ENCODE measurements at regions not wholly inside any gene's neighbourhood (a gene's known extent, or its start where the extent isn't known, plus 50 kb on each side); places are given as distances from the start of the nearest gene placed in this dataset.

DNA sequence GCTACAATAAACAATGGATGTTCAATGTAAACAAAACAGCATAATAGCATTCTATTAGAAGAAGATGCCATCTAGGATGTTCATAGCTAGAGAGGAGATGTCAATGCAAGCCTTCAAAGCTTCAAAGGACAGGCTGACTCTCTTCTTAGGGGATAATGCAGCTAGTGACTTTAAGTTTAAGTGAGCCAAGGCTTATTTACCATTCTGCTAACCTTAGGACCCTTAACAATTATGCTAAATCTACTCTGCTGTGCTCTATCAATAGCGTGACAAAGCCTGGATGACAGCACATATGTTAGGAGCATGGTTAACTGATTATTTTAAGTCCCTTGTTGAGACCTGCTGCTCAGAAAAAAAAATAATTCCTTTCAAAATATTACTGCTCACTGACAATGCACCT is 106.0 kb upstream of the SSTR1 start:
- FAIRE-seq (no peak), DNase-seq (ENCODE audit: insufficient read length, low spot score) (no peak)
- no peak for TF ChIP-seq POLR2A (IDR thresholded peaks at IDR 0.05; ENCODE audit: low read depth, low read length)

DNA sequence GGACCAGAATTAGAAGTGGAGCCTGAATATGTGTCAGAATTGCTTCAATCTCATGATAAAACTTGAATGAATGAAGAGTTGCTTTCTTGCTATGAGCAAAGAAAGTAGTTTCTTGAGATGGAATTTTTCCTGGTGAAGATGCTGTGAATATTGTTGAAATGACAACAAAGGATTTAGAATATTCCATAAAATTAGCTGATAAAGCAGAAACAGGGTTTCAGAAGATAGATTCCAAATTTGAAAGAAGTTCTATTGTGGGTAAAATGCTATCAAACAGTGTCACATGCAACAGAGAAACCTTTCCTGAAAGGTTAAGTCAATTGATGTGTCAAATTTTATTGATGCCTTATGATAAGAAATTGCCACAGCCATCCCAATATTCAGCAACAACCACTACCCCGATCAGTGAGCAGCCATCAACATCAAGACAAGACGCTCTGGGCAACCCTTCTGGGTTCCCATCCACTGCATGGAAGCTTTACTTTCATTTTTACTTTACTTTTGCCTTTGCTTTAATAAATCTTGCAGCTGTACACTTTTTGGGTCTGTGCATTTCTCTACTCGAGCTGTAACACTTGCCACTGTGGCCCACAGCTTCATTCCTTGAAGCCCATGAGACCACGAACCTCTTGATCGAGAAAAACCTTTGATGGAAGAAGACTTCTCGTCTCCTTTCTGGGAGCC is 104.0 kb upstream of the SSTR1 start:
- TF ChIP-seq POLR2A (IDR thresholded peaks at IDR 0.05; ENCODE audit: low read depth, low read length) = no peak
- FAIRE-seq = no peak

DNA sequence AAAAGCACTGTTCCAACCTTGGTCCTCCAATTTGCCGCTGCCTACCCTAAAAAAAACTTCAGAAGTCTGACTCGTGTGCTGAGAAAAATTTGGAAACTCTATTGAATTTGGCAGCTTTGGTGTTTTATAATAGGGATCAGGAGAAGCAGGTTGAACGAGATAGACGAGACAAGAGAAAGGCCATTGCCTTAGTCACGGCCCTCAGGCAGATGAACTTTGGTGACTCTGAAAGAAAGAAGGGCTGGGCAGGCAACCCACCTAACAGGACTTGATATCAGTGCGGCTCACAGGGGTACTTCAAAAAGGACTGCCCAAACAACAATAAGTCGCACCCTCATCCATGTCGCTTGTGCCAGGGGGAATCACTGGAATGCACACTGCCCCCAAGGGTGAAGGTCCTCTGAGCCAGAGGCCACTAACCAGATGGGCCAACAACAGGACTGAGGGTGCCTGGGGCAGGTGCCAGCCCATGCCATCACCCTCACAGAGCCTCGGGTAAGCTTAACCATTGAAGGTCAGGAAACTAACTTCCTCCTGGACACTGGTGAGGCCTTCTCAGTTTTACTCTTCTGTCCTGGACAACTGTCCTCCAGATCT is 102.5 kb upstream of the SSTR1 start:
- no peak for TF ChIP-seq POLR2A (IDR thresholded peaks at IDR 0.05; ENCODE audit: low read depth, low read length)
- DNase-seq (ENCODE audit: insufficient read length, low spot score) (no peak), FAIRE-seq (no peak)

More for the DNA sequence above, 104.0 kb upstream of the SSTR1 start:
- DNase-seq (ENCODE audit: insufficient read length, low spot score) = no peak

DNA sequence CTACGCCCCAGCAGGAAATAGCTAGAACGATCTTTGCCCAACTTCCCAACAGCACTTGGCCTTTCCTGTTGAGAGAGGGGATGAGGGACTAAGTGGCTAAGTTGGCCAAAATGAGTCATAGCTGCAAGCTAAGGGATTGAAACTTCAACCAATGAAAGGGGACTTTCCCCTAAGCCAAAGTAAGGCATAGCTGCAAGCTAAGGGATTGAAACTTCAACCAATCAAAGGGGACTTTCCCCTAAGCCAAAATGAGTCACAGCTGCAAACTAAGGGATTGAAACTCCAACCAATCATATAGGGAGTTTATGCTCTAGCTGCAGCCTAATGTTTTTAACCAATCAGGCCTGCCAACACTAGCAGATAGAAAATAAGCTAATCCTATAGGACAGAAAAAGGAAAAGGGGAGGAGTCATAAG is 100.5 kb upstream of the SSTR1 start:
- TF ChIP-seq POLR2A (IDR thresholded peaks at IDR 0.05; ENCODE audit: low read depth, low read length) = no peak
- FAIRE-seq (no peak), DNase-seq (ENCODE audit: insufficient read length, low spot score) (no peak)

DNA sequence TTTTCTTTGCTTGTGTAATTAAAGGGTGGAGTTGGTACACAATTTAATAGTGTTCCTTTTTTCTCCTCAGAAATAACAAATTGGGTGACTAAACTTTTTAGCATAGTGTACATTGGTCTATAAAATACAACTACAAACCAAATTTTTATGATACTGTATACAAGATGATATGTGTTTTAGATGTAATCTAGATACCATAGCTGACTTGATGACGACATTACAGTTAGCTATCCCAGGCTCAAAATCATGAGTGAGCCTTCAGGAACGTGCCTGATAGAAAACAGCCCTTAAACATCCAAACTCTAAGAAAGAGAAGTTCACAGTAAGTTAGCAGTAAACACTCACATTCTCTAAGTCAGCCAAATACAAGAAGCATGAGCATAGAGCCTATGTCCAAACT is 99.0 kb upstream of the SSTR1 start:
- no peak for FAIRE-seq
- DNase-seq (ENCODE audit: insufficient read length, low spot score) = no peak
- no peak for TF ChIP-seq POLR2A (IDR thresholded peaks at IDR 0.05; ENCODE audit: low read depth, low read length)

DNA sequence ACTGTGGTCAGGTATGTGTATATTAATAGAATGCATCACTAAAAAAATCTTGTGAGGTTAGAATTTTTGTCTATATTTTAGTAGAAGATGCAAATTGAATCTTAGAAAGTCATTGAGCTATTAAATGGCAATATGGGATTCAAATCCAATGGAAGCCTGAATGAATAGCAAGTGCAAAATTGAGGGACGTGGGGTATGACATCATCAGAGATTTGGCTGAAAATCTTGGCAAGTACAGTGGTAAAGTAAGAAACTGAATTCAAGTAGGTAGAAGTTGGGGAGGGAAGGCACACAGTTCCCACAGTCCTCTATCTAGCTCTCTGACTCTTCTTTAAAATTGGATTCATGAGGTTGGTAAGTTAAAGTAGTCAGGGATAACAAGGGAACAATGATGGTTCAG is 97.4 kb upstream of the SSTR1 start:
- TF ChIP-seq POLR2A (IDR thresholded peaks at IDR 0.05; ENCODE audit: low read depth, low read length) = no peak
- DNase-seq (ENCODE audit: insufficient read length, low spot score) = no peak
- FAIRE-seq = no peak

DNA sequence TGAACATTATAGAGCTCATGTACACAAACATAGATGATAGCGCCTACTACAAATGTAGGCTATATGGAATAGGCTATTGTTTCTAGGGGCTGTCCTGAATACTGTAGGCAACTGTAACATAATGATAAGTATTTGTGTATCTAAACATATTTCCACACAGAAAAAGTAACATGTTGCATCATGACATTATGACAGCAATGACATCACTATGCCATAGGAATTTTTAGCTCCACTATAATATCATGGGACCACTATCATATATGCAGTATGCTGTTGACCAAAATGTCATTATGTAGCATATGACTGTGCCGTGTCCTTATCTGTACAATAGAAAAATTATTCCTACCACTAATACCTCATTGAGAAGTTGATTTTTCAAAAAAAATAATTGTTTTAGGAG is 96.7 kb upstream of the SSTR1 start:
- FAIRE-seq (no peak), DNase-seq (ENCODE audit: insufficient read length, low spot score) (no peak)
- TF ChIP-seq POLR2A (IDR thresholded peaks at IDR 0.05; ENCODE audit: low read depth, low read length) = no peak

DNA sequence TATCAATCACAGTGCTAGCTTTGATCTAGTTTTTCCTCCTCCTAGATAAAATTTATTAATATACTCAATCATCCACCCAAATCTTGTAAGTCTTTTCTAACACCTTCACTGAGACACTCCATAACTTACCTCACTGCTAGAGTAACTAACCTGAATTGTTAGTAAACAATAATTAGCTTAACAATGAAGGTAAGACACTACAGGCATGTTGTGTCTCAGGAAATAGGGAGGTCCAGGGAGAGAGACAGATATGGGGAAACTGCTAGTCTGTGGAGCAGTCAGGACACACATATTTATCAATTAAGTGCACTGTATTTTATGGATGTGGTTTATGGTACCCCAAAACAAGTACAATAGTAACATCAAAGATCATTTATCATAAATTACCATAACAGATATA is 94.2 kb upstream of the SSTR1 start:
- no peak for FAIRE-seq
- DNase-seq (ENCODE audit: insufficient read length, low spot score) = no peak
- TF ChIP-seq POLR2A (IDR thresholded peaks at IDR 0.05; ENCODE audit: low read depth, low read length) = no peak

DNA sequence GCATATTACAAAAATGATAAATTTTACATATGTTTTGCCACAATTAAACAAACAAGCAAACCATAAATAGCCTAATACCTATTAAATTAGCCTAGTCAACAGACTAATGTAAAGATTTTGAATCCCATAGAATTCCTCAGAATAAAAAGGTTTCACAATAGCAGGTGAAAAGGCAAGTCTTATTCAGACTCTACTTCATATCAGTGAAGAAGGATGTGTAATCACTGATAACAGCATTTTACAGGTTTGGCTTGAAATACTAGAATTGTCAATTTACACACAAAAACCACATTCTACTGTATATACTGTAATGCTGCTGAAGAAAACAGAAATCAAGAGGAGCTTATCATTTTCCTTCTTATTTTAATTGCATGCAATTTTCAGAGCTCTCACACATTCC is 90.8 kb upstream of the SSTR1 start:
- FAIRE-seq (no peak), DNase-seq (ENCODE audit: insufficient read length, low spot score) (no peak)
- no peak for TF ChIP-seq POLR2A (IDR thresholded peaks at IDR 0.05; ENCODE audit: low read depth, low read length)

DNA sequence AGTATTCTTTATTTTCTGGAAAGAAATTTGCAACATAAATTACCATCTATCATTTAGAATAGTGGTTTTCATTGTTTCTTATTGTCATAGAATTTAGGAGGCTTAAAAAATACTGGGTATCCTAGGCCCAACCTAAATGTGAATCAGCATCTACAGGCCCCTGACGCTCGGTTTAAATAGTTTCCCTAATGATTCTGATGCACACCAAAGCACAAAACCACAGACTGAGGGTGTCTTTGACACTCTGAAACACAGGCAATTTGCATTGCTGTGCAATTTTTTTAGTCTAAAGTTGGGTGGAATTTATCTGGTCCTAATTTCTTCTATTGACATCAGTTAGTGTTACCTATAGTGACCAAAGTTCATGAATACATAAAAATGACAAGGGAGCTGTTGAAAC is 87.6 kb upstream of the SSTR1 start:
- no peak for TF ChIP-seq POLR2A (IDR thresholded peaks at IDR 0.05; ENCODE audit: low read depth, low read length)
- no peak for FAIRE-seq
- DNase-seq (ENCODE audit: insufficient read length, low spot score) = no peak

DNA sequence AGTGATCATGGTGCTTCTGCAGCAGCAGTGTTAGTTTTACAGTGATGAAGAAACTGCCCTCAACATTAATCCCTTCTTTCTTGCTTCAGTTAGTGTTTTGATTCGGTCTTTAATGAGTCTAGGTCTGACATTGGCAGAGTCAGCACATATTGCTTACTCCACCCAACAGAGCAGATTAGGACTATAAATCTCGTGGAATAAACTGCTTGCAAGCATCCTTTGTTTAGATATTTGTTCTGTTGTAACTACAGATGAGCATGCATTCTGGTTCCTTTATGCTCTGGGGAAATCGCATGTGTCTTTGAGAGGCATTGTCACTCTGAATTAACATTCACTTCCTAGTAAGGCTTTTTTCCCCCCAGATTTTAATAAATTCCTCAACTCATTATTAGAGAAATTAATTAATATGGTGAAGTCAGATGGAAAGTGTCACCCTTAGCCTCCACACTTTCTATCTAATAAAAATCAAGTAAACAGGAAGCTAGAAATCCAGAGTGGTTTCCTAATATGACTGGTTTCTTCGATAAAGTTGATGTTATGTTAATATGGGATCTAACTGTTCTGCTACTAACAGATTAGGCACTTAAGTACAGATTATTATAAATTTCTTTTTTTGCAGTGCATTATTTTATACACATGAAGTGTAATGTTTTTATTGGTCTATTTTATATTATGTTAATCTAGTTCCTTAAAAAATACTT is 86.2 kb upstream of the SSTR1 start:
- DNase-seq (ENCODE audit: insufficient read length, low spot score) (no peak), FAIRE-seq (no peak)
- no peak for TF ChIP-seq POLR2A (IDR thresholded peaks at IDR 0.05; ENCODE audit: low read depth, low read length)

DNA sequence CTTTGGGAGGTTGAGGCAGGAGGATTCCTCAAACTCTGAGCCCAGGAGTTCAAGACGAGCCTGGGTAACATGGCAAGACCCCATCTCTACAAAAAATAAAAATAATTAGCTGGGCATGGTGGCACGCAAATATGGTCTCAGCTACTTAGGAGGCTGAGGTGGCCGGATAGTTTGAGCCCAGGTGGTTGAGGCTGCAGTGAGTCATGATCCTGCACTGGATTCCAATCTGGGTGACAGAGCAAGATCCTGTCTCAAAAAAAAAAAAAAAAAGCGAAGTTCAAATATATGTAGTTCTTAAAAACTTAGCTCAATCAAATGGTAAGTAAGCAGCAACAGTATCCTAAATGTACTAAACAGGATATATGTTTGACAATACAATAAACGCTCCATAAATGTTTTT is 85.5 kb upstream of the SSTR1 start:
- TF ChIP-seq POLR2A (IDR thresholded peaks at IDR 0.05; ENCODE audit: low read depth, low read length) = no peak
- FAIRE-seq (no peak), DNase-seq (ENCODE audit: insufficient read length, low spot score) (no peak)

DNA sequence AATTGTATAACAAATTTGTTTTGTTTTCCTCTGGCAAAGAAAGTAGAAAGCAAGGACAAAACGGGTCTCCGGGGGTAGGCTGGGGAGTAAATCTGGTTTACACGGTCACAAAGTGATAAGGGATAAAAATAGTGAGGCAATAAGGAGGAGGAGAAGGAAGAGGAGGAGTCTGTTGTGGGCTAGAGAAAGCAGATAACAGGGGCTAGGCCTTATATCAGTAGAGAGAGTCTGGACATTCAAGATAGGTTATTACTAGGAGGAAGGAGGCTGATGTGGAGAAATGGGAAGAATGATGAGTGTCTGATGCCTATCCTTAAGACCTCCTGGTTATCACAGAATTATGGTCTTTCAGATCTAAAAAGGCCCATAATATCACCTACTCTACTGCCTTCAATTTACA is 83.2 kb upstream of the SSTR1 start:
- no peak for DNase-seq (ENCODE audit: insufficient read length, low spot score)
- no peak for TF ChIP-seq POLR2A (IDR thresholded peaks at IDR 0.05; ENCODE audit: low read depth, low read length)
- no peak for FAIRE-seq

DNA sequence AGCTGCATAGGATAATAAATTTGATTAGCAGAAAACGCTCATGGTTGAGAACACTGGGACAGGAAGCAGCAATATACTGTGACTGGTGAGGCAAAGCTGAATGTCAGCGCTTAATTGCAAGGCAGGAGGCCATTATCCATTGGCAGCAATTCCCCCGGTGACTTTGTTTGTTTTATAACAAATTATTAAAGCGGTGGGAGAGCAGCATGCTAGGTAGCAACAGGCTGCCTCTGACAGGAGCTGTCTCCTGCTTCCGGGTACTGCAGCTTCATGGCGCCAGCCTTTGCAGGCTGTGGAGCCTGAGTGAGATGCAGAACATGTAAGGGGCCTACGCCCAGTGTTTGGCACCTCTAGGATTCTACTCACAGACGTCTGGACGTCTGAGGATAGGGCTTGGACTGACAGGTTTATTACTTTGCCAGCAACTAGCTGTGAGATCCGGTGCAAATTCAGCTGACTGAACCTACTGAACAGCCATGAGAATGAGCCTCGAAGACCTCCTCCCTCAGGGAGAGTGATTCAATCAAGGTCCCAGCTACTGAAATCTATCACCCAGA is 82.1 kb upstream of the SSTR1 start:
- no peak for DNase-seq (ENCODE audit: insufficient read length, low spot score)
- no peak for TF ChIP-seq POLR2A (IDR thresholded peaks at IDR 0.05; ENCODE audit: low read depth, low read length)
- no peak for FAIRE-seq

DNA sequence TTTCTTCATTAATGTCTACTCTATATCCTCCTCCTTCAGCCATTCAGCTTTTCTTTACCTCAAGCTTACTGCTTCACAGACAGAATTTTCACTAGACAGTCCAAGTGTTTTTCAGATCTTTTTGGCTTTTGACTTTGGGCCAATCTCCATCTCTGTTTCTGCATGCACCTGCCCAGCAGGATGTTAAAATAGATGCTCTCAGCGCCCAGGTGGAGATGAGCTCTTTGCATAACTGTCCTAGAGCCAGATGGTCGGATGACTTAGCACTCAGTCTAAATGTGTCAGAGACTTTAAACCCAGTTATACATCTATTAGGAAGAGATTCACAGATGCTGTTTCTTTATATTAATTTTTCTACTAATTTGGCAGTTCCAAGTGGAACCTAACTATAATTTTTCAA is 80.3 kb upstream of the SSTR1 start:
- DNase-seq (ENCODE audit: insufficient read length, low spot score) = no peak
- no peak for FAIRE-seq
- TF ChIP-seq POLR2A (IDR thresholded peaks at IDR 0.05; ENCODE audit: low read depth, low read length) = no peak

Measured in H54 (cell line).